ENCODE measurements at regions not wholly inside any gene's neighbourhood (a gene's known extent, or its start where the extent isn't known, plus 50 kb on each side); places are given as distances from the start of the nearest gene placed in this dataset.

DNA sequence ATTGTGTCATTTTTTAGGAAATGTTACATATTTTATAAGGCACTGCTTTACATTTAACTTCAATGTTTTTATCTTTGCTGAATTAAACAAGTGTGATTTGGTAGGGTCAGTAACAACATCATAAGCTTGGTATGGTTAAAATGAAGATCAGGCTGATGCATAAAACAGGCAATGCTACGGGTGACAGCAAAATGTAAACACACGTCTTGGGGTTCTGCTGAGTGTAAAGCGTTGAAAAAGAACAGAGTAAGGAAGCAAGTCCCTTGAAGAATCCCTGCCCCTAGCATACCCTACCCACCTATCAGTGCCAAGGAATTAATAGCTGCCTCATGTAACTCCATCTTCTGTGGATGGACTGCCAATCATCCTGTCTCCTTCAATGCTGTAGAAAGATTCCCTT, 157.0 kb downstream of the CBLL2 start:
- no peak for TF ChIP-seq POLR2A (IDR thresholded peaks at IDR 0.05)
- TF ChIP-seq, protein P1, sequence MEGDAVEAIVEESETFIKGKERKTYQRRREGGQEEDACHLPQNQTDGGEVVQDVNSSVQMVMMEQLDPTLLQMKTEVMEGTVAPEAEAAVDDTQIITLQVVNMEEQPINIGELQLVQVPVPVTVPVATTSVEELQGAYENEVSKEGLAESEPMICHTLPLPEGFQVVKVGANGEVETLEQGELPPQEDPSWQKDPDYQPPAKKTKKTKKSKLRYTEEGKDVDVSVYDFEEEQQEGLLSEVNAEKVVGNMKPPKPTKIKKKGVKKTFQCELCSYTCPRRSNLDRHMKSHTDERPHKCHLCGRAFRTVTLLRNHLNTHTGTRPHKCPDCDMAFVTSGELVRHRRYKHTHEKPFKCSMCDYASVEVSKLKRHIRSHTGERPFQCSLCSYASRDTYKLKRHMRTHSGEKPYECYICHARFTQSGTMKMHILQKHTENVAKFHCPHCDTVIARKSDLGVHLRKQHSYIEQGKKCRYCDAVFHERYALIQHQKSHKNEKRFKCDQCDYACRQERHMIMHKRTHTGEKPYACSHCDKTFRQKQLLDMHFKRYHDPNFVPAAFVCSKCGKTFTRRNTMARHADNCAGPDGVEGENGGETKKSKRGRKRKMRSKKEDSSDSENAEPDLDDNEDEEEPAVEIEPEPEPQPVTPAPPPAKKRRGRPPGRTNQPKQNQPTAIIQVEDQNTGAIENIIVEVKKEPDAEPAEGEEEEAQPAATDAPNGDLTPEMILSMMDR (IDR thresholded peaks at IDR 0.05): no peak

Data from testis (tissue), 2 donors.